ENCODE measurements at regions not wholly inside any gene's neighbourhood (a gene's known extent, or its start where the extent isn't known, plus 50 kb on each side); places are given as distances from the start of the nearest gene placed in this dataset.

DNA sequence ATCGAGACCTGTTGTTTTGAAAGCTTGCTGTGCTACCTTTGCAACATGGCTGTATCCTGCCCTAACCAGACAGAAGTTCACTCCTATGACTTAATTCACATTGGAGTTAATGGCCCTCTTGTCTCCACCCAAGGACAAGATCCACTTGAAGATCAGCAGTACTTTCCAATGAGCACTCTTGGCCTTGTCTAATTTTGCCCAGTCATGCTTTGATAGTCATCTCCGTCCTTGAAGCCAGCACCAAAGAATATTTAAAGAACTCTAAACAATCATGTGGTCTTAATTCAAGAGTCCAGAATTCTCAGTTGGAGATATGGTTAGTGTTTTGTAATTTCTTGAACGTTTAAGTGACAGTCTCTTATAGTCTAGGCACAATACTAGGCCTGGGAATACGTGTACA, 775.6 kb upstream of the EEF2KMT start:
- no peak overlapping the region for H3K4me2 ChIP-seq (ENCODE audit: low read length)
- no peaks in the 10 kb centered on the region for H4K20me1 ChIP-seq (ENCODE audit: insufficient read depth)
- no peaks in the 10 kb centered on the region for H3K36me3 ChIP-seq (ENCODE audit: control insufficient read depth in 1 of 2, insufficient read depth in 2 of 2, low read length in 2 of 2)
- no peak overlapping the region for H3K27ac ChIP-seq (ENCODE audit: low read depth, low read length)
- H3K79me2 ChIP-seq (ENCODE audit: insufficient read depth, low read length) = no peaks in the 10 kb centered on the region
- H3K9me3 ChIP-seq (ENCODE audit: control insufficient read depth in 1 of 2, insufficient read depth in 1 of 2, low read depth in 1 of 2, low read length in 2 of 2) = peaks cover 0 to 4% of the 10 kb centered on the region in 2 experiments; a peak in 1 of 4 replicates
- H3K9ac ChIP-seq (ENCODE audit: low read length) = no peak overlapping the region
- no peak overlapping the region for H2AFZ ChIP-seq (ENCODE audit: low read depth, low read length, poor library complexity, severe bottlenecking)
- intact Hi-C loops (cut with micrococcal nuclease) = no loop called here
- ATAC-seq (no peak), DNase-seq (ENCODE audit: low read depth, low spot score) (no peak)
- no peaks in the 10 kb centered on the region for H3K27me3 ChIP-seq (ENCODE audit: insufficient read depth, low read length)
- CTCF ChIA-PET = no interaction called here
- POLR2A ChIA-PET = no interaction called here
- RAD21 ChIA-PET (ENCODE audit: low non-redundant PET in 1 of 2, low total read pairs in 2 of 2, uncharacterized antibody in 2 of 2, unreplicated experiment in 2 of 2) = no interaction called here
- no peaks in the 10 kb centered on the region for H3K4me1 ChIP-seq (ENCODE audit: control insufficient read depth in 1 of 2, insufficient read depth in 2 of 2, low read length in 2 of 2)
- TF ChIP-seq TCF7L2 (IDR thresholded peaks at IDR 0.05; ENCODE audit: borderline replicate concordance, extremely low read depth, insufficient read depth, insufficient read length) (no peak), CEBPB (IDR thresholded peaks at IDR 0.05; ENCODE audit: low read depth) (no peak), POLR2AphosphoS5 (IDR thresholded peaks at IDR 0.05; ENCODE audit: low read depth, low read length) (no peak), SRF (IDR thresholded peaks at IDR 0.05; ENCODE audit: low read depth) (no peak)
- TF ChIP-seq, protein P1, sequence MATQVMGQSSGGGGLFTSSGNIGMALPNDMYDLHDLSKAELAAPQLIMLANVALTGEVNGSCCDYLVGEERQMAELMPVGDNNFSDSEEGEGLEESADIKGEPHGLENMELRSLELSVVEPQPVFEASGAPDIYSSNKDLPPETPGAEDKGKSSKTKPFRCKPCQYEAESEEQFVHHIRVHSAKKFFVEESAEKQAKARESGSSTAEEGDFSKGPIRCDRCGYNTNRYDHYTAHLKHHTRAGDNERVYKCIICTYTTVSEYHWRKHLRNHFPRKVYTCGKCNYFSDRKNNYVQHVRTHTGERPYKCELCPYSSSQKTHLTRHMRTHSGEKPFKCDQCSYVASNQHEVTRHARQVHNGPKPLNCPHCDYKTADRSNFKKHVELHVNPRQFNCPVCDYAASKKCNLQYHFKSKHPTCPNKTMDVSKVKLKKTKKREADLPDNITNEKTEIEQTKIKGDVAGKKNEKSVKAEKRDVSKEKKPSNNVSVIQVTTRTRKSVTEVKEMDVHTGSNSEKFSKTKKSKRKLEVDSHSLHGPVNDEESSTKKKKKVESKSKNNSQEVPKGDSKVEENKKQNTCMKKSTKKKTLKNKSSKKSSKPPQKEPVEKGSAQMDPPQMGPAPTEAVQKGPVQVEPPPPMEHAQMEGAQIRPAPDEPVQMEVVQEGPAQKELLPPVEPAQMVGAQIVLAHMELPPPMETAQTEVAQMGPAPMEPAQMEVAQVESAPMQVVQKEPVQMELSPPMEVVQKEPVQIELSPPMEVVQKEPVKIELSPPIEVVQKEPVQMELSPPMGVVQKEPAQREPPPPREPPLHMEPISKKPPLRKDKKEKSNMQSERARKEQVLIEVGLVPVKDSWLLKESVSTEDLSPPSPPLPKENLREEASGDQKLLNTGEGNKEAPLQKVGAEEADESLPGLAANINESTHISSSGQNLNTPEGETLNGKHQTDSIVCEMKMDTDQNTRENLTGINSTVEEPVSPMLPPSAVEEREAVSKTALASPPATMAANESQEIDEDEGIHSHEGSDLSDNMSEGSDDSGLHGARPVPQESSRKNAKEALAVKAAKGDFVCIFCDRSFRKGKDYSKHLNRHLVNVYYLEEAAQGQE (IDR thresholded peaks at IDR 0.05; ENCODE audit: low read depth) = no peak
- no TSS peak for BruUV-seq (replicated peaks)
- no peak overlapping the region for H3K4me3 ChIP-seq (replicated peaks in 1 of 2; ENCODE audit: low read depth in 1 of 2, low read length in 2 of 2)
- no peaks in the 10 kb centered on the region for H3K9me2 ChIP-seq (ENCODE audit: insufficient read depth)
